MM.1S (cell line): ENCODE measurements at regions not wholly inside any gene's neighbourhood (a gene's known extent, or its start where the extent isn't known, plus 50 kb on each side); places are given as distances from the start of the nearest gene placed in this dataset.
"Not testable (repeated sequence)": the region's sequence is repeated elsewhere in the genome, so short reads cannot be mapped to it uniquely, and the experiment has no call there.

Source experiments
- DNase-seq: peaks from one replicate; pipeline ENCODE4 v3.0.0-alpha.2; 2015
- H2AFZ ChIP-seq: fragments of 300-600 bp; sonication (generic); 2 replicates; pipeline ENCODE4 v1.6.0; 2016; ENCODE audit warnings: antibody characterized with exemption, low read length
- H3F3A ChIP-seq: fragments of 300-600 bp; sonication (generic); 2 replicates; pipeline ENCODE4 v1.6.1; 2016; ENCODE audit warnings: mild to moderate bottlenecking, antibody characterized with exemption, low read length, moderate library complexity, mixed read lengths; ENCODE audit not compliant: insufficient read depth
- H3K27ac ChIP-seq: fragments of 300-600 bp; sonication (generic); 2 replicates; pipeline ENCODE4 v1.5.1; 2016; ENCODE audit warnings: mild to moderate bottlenecking, low read length
- H3K27me3 ChIP-seq: fragments of 300-600 bp; sonication (generic); replicated peaks from 2 replicates; pipeline ENCODE4 v1.6.0; 2016; ENCODE audit warnings: low read length; ENCODE audit not compliant: insufficient read depth
- H3K36me3 ChIP-seq: fragments of 300-600 bp; sonication (generic); replicated peaks from 2 replicates; pipeline ENCODE4 v1.6.1; 2016; ENCODE audit warnings: mild to moderate bottlenecking, low read length, mixed read lengths; ENCODE audit not compliant: insufficient read depth
- H3K4me1 ChIP-seq: fragments of 300-600 bp; sonication (generic); 2 replicates; pipeline ENCODE4 v1.6.1; 2016; ENCODE audit warnings: low read length, mixed read lengths
- H3K4me2 ChIP-seq: fragments of 300-600 bp; sonication (generic); 2 replicates; pipeline ENCODE4 v1.6.0; 2016; ENCODE audit warnings: low read depth, low read length
- H3K4me3 ChIP-seq: fragments of 300-600 bp; sonication (generic); 2 replicates; pipeline ENCODE4 v1.5.1; 2016; ENCODE audit warnings: low read length, mixed read lengths
- H3K79me2 ChIP-seq: fragments of 300-600 bp; sonication (generic); 2 replicates; pipeline ENCODE4 v1.6.1; 2016; ENCODE audit warnings: mixed run types, low read length, mixed read lengths
- H3K9ac ChIP-seq: fragments of 300-600 bp; sonication (generic); 2 replicates; pipeline ENCODE4 v1.6.1; 2016; ENCODE audit warnings: low read length, mixed read lengths
- H3K9me2 ChIP-seq: fragments of 300-600 bp; sonication (generic); replicated peaks from 2 replicates; pipeline ENCODE4 v1.6.1; 2016; ENCODE audit warnings: mild to moderate bottlenecking, low read length, mixed read lengths; ENCODE audit not compliant: insufficient read depth
- H3K9me3 ChIP-seq: fragments of 300-600 bp; sonication (generic); replicated peaks from 2 replicates; pipeline ENCODE4 v1.6.1; 2016; ENCODE audit warnings: mild to moderate bottlenecking, low read length, mixed read lengths; ENCODE audit not compliant: insufficient read depth
- H4K20me1 ChIP-seq: fragments of 300-600 bp; sonication (generic); 2 replicates; pipeline ENCODE4 v1.6.1; 2016; ENCODE audit warnings: mild to moderate bottlenecking, low read length, moderate library complexity, mixed read lengths; ENCODE audit not compliant: insufficient read depth
- CTCF ChIP-seq: fragments of 300-600 bp; sonication (generic); IDR thresholded peaks from 2 replicates; pipeline ENCODE4 v1.5.1; 2016; ENCODE audit warnings: antibody characterized with exemption, low read length, mixed read lengths
- EZH2 ChIP-seq: fragments of 300-600 bp; sonication (generic); optimal IDR thresholded peaks from 2 replicates; pipeline ENCODE3; 2017; ENCODE audit warnings: low read depth, mild to moderate bottlenecking, antibody characterized with exemption, low read length, mixed read lengths
- EZH2phosphoT487 ChIP-seq: fragments of 300-600 bp; sonication (generic); IDR thresholded peaks from 2 replicates; pipeline ENCODE4 v1.6.1; 2018; ENCODE audit warnings: antibody characterized with exemption, low read length

- H3K27ac ChIP-seq, result no peak overlapping the region
- no peak overlapping the region for H2AFZ ChIP-seq
Measured at GRCh38 chrX:39492497-39493162, 605.1 kb downstream of the BCOR start.

GRCh38 chrX:39493168-39493567 is 604.6 kb downstream of the BCOR start:
- Histone ChIP-seq H3K9ac (no peak overlapping the region), H3K4me2 (no peak overlapping the region), H3K9me3 (no peaks in the 10 kb centered on the region), H3K4me1 (0 out of 2 replicates have a peak, but pooled peaks cover 8% of the 10 kb centered on the region), H2AFZ (no peak overlapping the region), H3K36me3 (no peaks in the 10 kb centered on the region), H3K27me3 (no peaks in the 10 kb centered on the region), H3F3A (no peaks in the 10 kb centered on the region), H3K27ac (no peak overlapping the region), H3K4me3 (no peak overlapping the region), H4K20me1 (no peaks in the 10 kb centered on the region), H3K79me2 (no peaks in the 10 kb centered on the region), H3K9me2 (no peaks in the 10 kb centered on the region)
- no peak for TF ChIP-seq EZH2phosphoT487
- no peak for DNase-seq

More at GRCh38 chrX:39492497-39493162, 605.1 kb downstream of the BCOR start:
- 0 out of 2 replicates have a peak, but pooled peaks cover 8% of the 10 kb centered on the region for H3K4me1 ChIP-seq
- DNase-seq, result no peak
- no peaks in the 10 kb centered on the region for H3K27me3 ChIP-seq
- H3K9me3 ChIP-seq, result no peaks in the 10 kb centered on the region
- no peaks in the 10 kb centered on the region for H3F3A ChIP-seq
- H3K36me3 ChIP-seq, result no peaks in the 10 kb centered on the region
- H3K4me2 ChIP-seq, result no peak overlapping the region
- H4K20me1 ChIP-seq, result no peaks in the 10 kb centered on the region
- no peaks in the 10 kb centered on the region for H3K9me2 ChIP-seq
- no peak overlapping the region for H3K4me3 ChIP-seq
- TF ChIP-seq EZH2 (no peak), CTCF (no peak), EZH2phosphoT487 (no peak)
- no peaks in the 10 kb centered on the region for H3K79me2 ChIP-seq
- H3K9ac ChIP-seq, result no peak overlapping the region

GRCh38 chrX:39497117-39497516 is 600.6 kb downstream of the BCOR start:
- not testable (repeated sequence) for H3K4me3 ChIP-seq, H4K20me1 ChIP-seq, H3F3A ChIP-seq, H3K9ac ChIP-seq, H3K4me1 ChIP-seq, H3K27me3 ChIP-seq, DNase-seq, H3K27ac ChIP-seq, H3K9me3 ChIP-seq, H2AFZ ChIP-seq, H3K4me2 ChIP-seq, H3K36me3 ChIP-seq, H3K79me2 ChIP-seq, H3K9me2 ChIP-seq

GRCh38 chrX:39497702-39498265 is 600.0 kb downstream of the BCOR start:
- no peaks in the 10 kb centered on the region for H3K9me3 ChIP-seq
- H3K27me3 ChIP-seq, result no peaks in the 10 kb centered on the region
- H3K27ac ChIP-seq, result no peak overlapping the region
- no peak overlapping the region for H3K9ac ChIP-seq
- no peaks in the 10 kb centered on the region for H3K4me1 ChIP-seq
- no peak overlapping the region for H3K4me3 ChIP-seq
- no peak overlapping the region for H2AFZ ChIP-seq
- DNase-seq, result no peak
- H4K20me1 ChIP-seq, result no peaks in the 10 kb centered on the region
- no peaks in the 10 kb centered on the region for H3F3A ChIP-seq
- TF ChIP-seq EZH2phosphoT487, result no peak
- no peak for TF ChIP-seq EZH2
- no peak for TF ChIP-seq CTCF
- H3K9me2 ChIP-seq, result no peaks in the 10 kb centered on the region
- H3K36me3 ChIP-seq, result no peaks in the 10 kb centered on the region
- H3K4me2 ChIP-seq, result no peak overlapping the region
- H3K79me2 ChIP-seq, result no peaks in the 10 kb centered on the region
